ENCODE measurements at regions not wholly inside any gene's neighbourhood (a gene's known extent, or its start where the extent isn't known, plus 50 kb on each side); places are given as distances from the start of the nearest gene placed in this dataset.

DNA sequence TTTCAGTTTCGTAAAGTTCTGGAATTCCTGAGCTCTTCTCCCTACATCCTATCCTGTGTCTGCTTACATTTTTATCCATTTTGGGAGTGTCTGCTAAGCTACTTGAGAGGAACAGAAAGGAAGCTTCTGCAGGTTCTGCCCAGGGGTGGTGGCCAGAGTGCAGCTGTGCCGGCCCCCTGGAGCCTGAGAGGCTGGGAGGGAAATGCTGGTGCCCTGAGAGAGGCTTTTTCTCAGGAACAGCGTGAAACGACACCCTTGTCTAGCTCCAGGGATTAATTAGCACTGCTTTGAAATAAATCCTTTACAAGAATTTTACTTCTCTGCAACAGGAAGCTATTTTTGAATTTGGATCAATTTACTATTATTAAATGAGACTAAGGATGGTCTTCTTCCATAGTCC lies 165.4 kb downstream of the SLC15A5 start:
- TF ChIP-seq EZH2 (IDR thresholded peaks at IDR 0.05) (no peak), POLR2AphosphoS5 (IDR thresholded peaks at IDR 0.05; ENCODE audit: borderline replicate concordance, low read depth, low read length) (no peak), FOXP2 (optimal IDR thresholded peaks at IDR 0.05; ENCODE audit: control extremely low read depth, extremely low read length, insufficient read depth) (no peak)
